H1 (cell line): ENCODE measurements at regions not wholly inside any gene's neighbourhood (a gene's known extent, or its start where the extent isn't known, plus 50 kb on each side); places are given as distances from the start of the nearest gene placed in this dataset.

Experiments
- JUND ChIP-seq: IDR thresholded peaks from 2 replicates; pipeline ENCODE4 v1.6.1; 2011; ENCODE audit warnings: mild to moderate bottlenecking, improper control_type of control experiment, low read length
- KDM1A ChIP-seq: fragments of 200-600, 300-600 bp; sonication (generic); IDR thresholded peaks from 2 replicates; pipeline ENCODE4 v1.7.1; 2016; ENCODE audit warnings: mild to moderate bottlenecking, low read length, borderline replicate concordance
- KDM5A ChIP-seq: fragments of 200-600 bp; IDR thresholded peaks from 2 replicates; pipeline ENCODE4 v1.7.1; 2012; ENCODE audit warnings: mild to moderate bottlenecking, low read length, inconsistent platforms, mixed read lengths
- SIN3A ChIP-seq, 2 experiments: IDR thresholded peaks in 1 of 2; conservative IDR thresholded peaks in 1 of 2; 2 replicates each; pipeline ENCODE4 v1.6.1; 2011 to 2012; ENCODE audit warnings: low read length in 2 of 2, improper control_type of control experiment in 1 of 2, low read depth in 1 of 2, mild to moderate bottlenecking in 1 of 2
- SIX5 ChIP-seq: IDR thresholded peaks from 2 replicates; pipeline ENCODE4 v1.6.1; 2011; ENCODE audit warnings: mild to moderate bottlenecking, low read depth, low read length
- SP4 ChIP-seq: IDR thresholded peaks from 2 replicates; pipeline ENCODE4 v1.6.1; 2012; ENCODE audit warnings: low read length, inconsistent platforms

GRCh38 chr19:13598098-13598497 is 91.8 kb upstream of the CACNA1A start (continued):
- TF ChIP-seq SP4 (no peak), JUND (no peak), KDM5A (no peak), KDM1A (no peak), SIX5 (no peak), SIN3A (conservative IDR thresholded peaks at IDR 0.05 in 1 of 2, IDR thresholded peaks at IDR 0.05 in 1 of 2; ENCODE audit: low read depth in 1 of 2, low read length in 2 of 2) (no peak)
